ENCODE measurements at regions not wholly inside any gene's neighbourhood (a gene's known extent, or its start where the extent isn't known, plus 50 kb on each side); places are given as distances from the start of the nearest gene placed in this dataset.
"Not testable (repeated sequence)": the region's sequence is repeated elsewhere in the genome, so short reads cannot be mapped to it uniquely, and the experiment has no call there.

DNA sequence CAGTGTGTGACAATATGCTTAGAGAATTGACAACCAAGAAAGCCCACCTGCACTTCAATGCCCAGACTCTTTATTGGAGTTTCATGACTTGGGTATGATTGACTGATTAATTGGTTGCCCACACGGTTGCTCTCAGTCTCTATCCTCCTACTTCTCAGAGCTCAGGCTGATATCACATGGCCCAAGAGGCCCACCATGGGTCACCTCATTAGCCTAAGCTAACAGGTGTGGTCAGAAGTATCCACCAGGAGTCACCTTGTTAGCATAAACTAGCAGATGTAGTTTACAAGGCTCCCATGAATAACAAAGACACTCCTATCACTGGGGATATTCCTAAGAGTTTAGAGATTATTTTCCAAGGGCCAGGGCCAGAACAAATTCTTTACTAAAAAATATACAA lies 120.2 kb upstream of the MBNL1 start:
- Histone ChIP-seq H3K9me3 (no peaks in the 10 kb centered on the region), H3K4me3 (no peak overlapping the region), H3K4me1 (replicated peaks) (no peaks in the 10 kb centered on the region), H3K36me3 (no peaks in the 10 kb centered on the region), H3K27ac (no peak overlapping the region), H3K27me3 (replicated peaks; ENCODE audit: insufficient read depth) (no peaks in the 10 kb centered on the region)
- TF ChIP-seq, protein P1, sequence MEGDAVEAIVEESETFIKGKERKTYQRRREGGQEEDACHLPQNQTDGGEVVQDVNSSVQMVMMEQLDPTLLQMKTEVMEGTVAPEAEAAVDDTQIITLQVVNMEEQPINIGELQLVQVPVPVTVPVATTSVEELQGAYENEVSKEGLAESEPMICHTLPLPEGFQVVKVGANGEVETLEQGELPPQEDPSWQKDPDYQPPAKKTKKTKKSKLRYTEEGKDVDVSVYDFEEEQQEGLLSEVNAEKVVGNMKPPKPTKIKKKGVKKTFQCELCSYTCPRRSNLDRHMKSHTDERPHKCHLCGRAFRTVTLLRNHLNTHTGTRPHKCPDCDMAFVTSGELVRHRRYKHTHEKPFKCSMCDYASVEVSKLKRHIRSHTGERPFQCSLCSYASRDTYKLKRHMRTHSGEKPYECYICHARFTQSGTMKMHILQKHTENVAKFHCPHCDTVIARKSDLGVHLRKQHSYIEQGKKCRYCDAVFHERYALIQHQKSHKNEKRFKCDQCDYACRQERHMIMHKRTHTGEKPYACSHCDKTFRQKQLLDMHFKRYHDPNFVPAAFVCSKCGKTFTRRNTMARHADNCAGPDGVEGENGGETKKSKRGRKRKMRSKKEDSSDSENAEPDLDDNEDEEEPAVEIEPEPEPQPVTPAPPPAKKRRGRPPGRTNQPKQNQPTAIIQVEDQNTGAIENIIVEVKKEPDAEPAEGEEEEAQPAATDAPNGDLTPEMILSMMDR (IDR thresholded peaks at IDR 0.05): no peak
- no peak for TF ChIP-seq POLR2A (IDR thresholded peaks at IDR 0.05)
- intact Hi-C loops (cut with DNase I): no loop called here
- 46% methylated on average over 1 of the region's 1 CpG for WGBS
- DNase-seq (ENCODE audit: low spot score): no peak

DNA sequence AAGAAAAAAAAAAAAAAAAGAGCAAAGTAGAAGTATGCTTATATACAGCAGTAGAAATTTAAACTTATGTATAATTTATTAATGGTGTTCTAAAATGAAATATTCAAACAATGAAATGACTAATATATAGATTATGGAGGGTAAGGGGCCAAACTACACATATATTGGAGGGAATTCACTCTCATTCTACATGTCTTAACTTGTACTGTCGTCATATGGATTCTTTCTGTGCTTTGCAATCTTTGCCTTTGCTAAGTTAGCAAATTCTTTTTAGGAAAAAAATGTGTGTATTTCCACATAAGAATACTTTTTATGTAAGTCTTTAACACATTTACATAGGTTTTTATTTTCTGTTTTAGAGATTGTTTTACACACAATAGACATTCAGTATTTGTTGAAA lies 118.9 kb upstream of the MBNL1 start:
- H3K9me3 ChIP-seq: no peaks in the 10 kb centered on the region
- TF ChIP-seq, protein P1 (IDR thresholded peaks at IDR 0.05): no peak
- TF ChIP-seq POLR2AphosphoS5 (IDR thresholded peaks at IDR 0.05) (no peak), POLR2A (IDR thresholded peaks at IDR 0.05) (no peak)
- no peak overlapping the region for H3K27ac ChIP-seq
- H3K36me3 ChIP-seq: no peaks in the 10 kb centered on the region
- no peaks in the 10 kb centered on the region for H3K27me3 ChIP-seq (replicated peaks; ENCODE audit: insufficient read depth)
- intact Hi-C loops (cut with DNase I): no loop called here
- no peak for DNase-seq (ENCODE audit: low spot score)
- H3K4me1 ChIP-seq (replicated peaks): no peaks in the 10 kb centered on the region
- WGBS: 82% methylated on average over 1 of the region's 1 CpG
- no peak overlapping the region for H3K4me3 ChIP-seq

DNA sequence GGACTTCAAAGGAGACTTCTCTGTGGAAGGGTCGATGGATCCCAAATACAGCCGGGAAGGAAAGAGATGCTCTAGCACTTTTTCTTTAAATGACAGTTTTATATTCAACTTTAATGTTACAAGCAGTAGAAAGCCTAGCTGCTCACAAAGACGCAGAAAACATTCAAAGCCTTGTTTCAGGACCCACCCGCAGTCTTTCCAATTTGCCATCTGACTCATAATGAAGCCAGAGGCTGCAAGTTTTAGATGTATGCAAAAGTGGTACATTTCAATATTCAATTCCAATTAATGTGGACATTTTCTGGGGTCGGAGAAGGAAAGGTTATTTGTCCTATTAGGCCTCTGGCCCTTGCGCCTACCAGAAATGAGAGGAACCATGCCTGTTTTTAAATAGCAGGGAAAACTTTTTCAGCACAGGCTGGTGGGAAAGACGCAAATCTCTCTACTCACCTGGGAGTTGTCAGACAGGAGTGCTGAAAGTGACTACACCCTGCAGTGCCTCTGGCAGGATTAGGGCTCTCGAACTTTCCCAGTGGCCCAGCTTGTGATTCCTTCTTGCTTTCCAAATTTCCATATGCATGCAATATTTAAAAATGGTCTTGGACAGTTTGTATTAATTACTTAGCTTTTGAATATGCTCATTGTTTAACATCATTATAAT lies 117.4 kb upstream of the MBNL1 start:
- H3K27ac ChIP-seq: no peak overlapping the region
- 44% methylated on average over 8 of the region's 8 CpGs for WGBS

DNA sequence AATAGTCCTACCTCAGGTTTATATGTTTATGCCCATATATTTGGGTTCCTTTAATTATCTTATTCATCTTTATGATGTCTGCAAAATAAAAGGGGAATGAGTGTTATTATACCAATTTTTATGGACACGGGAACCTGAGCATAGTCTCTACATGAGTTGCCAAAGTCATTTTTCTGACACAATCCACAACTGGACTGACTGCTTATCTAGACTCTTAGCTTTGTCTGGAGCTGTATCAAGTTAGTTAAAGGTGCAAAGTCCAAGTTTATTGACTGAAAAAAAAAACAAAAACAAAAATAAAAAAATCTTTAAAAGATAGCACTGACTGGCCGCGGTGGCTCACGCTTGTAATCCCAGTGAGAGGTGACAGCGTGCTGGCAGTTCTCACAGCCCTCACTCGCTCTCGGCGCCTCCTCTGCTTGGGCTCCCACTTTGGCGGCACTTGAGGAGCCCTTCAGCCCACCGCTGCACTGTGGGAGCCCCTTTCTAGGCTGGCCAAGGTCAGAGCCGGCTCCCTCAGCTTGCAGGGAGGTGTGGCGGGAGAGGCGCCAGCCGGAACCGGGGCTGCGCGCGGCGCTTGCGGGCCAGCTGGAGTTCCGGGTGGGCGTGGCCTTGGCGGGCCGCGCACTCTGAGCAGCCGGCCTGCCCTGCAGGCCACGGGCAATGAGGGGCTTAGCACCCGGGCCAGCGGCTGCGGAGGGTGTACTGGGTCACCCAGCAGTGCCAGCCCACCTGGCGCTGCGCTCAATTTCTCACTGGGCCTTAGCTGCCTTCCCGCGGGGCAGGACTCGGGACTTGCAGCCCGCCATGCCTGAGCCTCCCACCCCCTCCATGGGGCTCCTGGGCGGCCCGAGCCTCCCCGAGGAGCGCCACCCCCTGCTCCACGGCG lies 116.6 kb upstream of the MBNL1 start:
- H3K4me1 ChIP-seq (replicated peaks); H3K27me3 ChIP-seq (replicated peaks; ENCODE audit: insufficient read depth); intact Hi-C loops (cut with DNase I); DNase-seq (ENCODE audit: low spot score); H3K9me3 ChIP-seq; H3K27ac ChIP-seq; H3K36me3 ChIP-seq; H3K4me3 ChIP-seq: not testable (repeated sequence)
- WGBS: 94% methylated on average over 38 of the region's 42 CpGs

More for the DNA sequence above, 117.4 kb upstream of the MBNL1 start:
- intact Hi-C loops (cut with DNase I): no loop called here
- Histone ChIP-seq H3K4me3 (no peak overlapping the region), H3K36me3 (no peaks in the 10 kb centered on the region), H3K4me1 (replicated peaks) (no peaks in the 10 kb centered on the region), H3K9me3 (no peaks in the 10 kb centered on the region), H3K27me3 (replicated peaks; ENCODE audit: insufficient read depth) (no peaks in the 10 kb centered on the region)
- no peak for DNase-seq (ENCODE audit: low spot score)
- TF ChIP-seq POLR2AphosphoS5 (IDR thresholded peaks at IDR 0.05) (no peak), POLR2A (IDR thresholded peaks at IDR 0.05) (no peak)
- TF ChIP-seq, protein P1 (IDR thresholded peaks at IDR 0.05): no peak

DNA sequence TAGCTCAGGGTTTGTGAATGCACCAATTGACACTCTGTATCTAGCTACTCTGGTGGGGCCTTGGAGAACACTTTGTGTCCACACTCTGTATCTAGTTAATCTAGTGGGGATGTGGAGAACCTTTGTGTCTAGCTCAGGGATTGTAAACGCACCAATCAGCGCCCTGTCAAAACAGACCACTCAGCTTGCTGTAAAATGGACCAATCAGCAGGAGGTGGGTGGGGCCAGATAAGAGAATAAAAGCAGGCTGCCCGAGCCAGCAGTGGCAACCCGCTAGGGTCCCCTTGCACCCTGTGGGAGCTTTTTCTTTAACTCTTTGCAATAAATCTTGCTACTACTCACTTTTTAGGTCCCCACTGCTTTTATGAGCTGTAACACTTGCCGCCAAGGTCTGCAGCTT lies 115.6 kb upstream of the MBNL1 start:
- 95% methylated on average over 5 of the region's 5 CpGs for WGBS
- H3K9me3 ChIP-seq; H3K27ac ChIP-seq; DNase-seq (ENCODE audit: low spot score); H3K4me3 ChIP-seq; H3K4me1 ChIP-seq (replicated peaks); intact Hi-C loops (cut with DNase I); H3K36me3 ChIP-seq; H3K27me3 ChIP-seq (replicated peaks; ENCODE audit: insufficient read depth): not testable (repeated sequence)

All from prostate gland (tissue), 2 donors.